Activated T-cell treated with anti-CD3 and anti-CD28 coated beads, Interleukin-2, amount 50 U/mL, for 48 hours (primary cell): ENCODE measurements at regions not wholly inside any gene's neighbourhood (a gene's known extent, or its start where the extent isn't known, plus 50 kb on each side); places are given as distances from the start of the nearest gene placed in this dataset.

Source experiments
- DNase-seq, 2 experiments: peaks; one replicate each; pipeline ENCODE4 v3.0.0-alpha.2; 2020

- DNase-seq, result no peak
These were observed 77.3 kb upstream of the NECTIN1 start for GRCh38 chr11:119806064-119806915.

GRCh38 chr11:119805663-119806062, 76.7 kb upstream of the NECTIN1 start:
- DNase-seq, result no peak

GRCh38 chr11:119804698-119805097, 75.7 kb upstream of the NECTIN1 start:
- DNase-seq, result no peak

GRCh38 chr11:119803726-119804294, 74.8 kb upstream of the NECTIN1 start:
- DNase-seq, result no peak

GRCh38 chr11:119803139-119803538, 74.1 kb upstream of the NECTIN1 start:
- DNase-seq, result no peak

- no peak for DNase-seq
These were observed 73.7 kb upstream of the NECTIN1 start for GRCh38 chr11:119802670-119803069.

- no peak for DNase-seq
These were observed 71.6 kb upstream of the NECTIN1 start for GRCh38 chr11:119800619-119801018.

- no peak for DNase-seq
These were observed 71.2 kb upstream of the NECTIN1 start for GRCh38 chr11:119800171-119800570.

GRCh38 chr11:119798656-119799055, 69.7 kb upstream of the NECTIN1 start:
- DNase-seq, result no peak

- no peak for DNase-seq
These were observed 68.7 kb upstream of the NECTIN1 start for GRCh38 chr11:119797736-119798135.

GRCh38 chr11:119797123-119797611, 68.2 kb upstream of the NECTIN1 start:
- no peak for DNase-seq

GRCh38 chr11:119796363-119797060, 67.5 kb upstream of the NECTIN1 start:
- DNase-seq, result no peak

GRCh38 chr11:119795690-119796089, 66.7 kb upstream of the NECTIN1 start:
- DNase-seq, result no peak

- no peak for DNase-seq
These were observed 66.2 kb upstream of the NECTIN1 start for GRCh38 chr11:119795231-119795630.

GRCh38 chr11:119794756-119795155, 65.8 kb upstream of the NECTIN1 start:
- no peak for DNase-seq

GRCh38 chr11:119794141-119794665, 65.2 kb upstream of the NECTIN1 start:
- no peak for DNase-seq

GRCh38 chr11:119793335-119793984, 64.5 kb upstream of the NECTIN1 start:
- no peak for DNase-seq

- no peak for DNase-seq
These were observed 62.7 kb upstream of the NECTIN1 start for GRCh38 chr11:119791701-119792151.

- DNase-seq, result no peak
These were observed 62.0 kb upstream of the NECTIN1 start for GRCh38 chr11:119791047-119791446.

- DNase-seq, result no peak
These were observed 61.5 kb upstream of the NECTIN1 start for GRCh38 chr11:119790476-119790875.

- no peak for DNase-seq
These were observed 60.9 kb upstream of the NECTIN1 start for GRCh38 chr11:119789766-119790407.

- DNase-seq, result no peak
These were observed 60.0 kb upstream of the NECTIN1 start for GRCh38 chr11:119788911-119789560.
